Stimulated activated CD4-positive, alpha-beta T cell treated with anti-CD3 and anti-CD28 coated beads, Interleukin-15, amount 100 ng/mL, for 24 hours (primary cell): ENCODE measurements at regions not wholly inside any gene's neighbourhood (a gene's known extent, or its start where the extent isn't known, plus 50 kb on each side); places are given as distances from the start of the nearest gene placed in this dataset.

Experiments
- DNase-seq: peaks from one replicate; pipeline ENCODE4 v3.0.0-alpha.2; 2020

- no peak for DNase-seq
These were observed 51.1 kb upstream of the NCOA1 start for GRCh38 chr2:24439971-24440340.

- DNase-seq, result no peak
These were observed 51.6 kb upstream of the NCOA1 start for GRCh38 chr2:24439280-24439970.

DNA sequence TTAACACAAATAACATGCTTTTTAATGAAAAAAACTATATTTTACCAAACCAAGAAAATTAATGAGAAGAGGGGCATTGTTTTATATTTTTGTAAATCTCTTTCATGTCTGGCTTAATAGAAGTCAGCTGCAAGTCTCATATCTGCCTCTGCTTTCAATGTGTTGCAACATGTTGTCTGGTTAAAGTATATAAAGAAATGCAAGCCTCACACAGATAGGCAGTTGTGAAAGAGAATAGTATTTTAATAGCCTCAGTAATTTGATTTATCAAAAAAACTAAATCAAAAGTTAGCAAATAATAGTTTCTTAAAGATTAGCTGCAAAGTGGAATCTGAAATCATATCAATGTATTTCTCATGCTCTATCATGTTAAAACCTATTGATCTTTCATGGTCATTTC lies 52.9 kb upstream of the NCOA1 start:
- DNase-seq, result no peak

- DNase-seq, result no peak
These were observed 55.4 kb upstream of the NCOA1 start for GRCh38 chr2:24435391-24436316.

DNA sequence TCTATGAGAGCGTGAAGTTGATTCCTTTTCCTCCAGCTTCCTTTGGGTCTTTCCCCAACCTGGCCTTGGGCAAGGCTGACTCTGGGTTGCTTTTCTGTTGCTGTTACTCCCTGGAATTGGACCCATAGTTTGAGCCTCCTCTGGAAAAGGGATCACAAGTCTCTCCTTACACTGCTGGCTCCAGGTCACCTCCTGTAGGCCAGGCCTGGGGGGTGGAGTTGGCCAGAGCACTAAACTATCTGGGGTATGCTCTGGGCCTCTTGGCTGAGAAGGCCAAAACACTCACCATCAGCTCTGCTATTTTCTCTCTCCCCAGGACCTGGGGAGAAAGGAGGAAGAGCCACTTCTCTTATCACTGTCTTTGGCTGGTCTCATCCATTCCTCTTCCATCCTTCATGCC lies 56.5 kb upstream of the NCOA1 start:
- no peak for DNase-seq

DNA sequence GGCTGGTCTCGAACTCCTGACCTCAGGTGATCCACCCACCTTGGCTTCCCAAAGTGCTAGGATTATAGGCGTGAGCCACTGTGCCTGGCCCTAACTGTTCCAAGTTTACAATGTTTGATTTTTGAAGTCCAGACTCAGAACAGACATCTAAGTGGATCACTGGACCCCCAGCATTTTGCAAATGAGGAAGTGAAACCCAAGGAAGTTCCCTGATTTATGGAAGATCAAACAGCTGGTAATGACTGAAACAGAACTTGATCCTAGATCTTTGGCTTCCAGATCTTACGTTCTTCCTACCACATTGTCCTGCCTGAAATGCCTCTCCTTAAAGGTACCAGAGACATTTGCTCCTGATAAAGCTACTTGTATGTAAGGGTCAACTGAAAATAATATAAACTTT lies 58.3 kb upstream of the NCOA1 start:
- DNase-seq, result no peak

- DNase-seq, result no peak
These were observed 58.9 kb upstream of the NCOA1 start for GRCh38 chr2:24432121-24432520.

DNA sequence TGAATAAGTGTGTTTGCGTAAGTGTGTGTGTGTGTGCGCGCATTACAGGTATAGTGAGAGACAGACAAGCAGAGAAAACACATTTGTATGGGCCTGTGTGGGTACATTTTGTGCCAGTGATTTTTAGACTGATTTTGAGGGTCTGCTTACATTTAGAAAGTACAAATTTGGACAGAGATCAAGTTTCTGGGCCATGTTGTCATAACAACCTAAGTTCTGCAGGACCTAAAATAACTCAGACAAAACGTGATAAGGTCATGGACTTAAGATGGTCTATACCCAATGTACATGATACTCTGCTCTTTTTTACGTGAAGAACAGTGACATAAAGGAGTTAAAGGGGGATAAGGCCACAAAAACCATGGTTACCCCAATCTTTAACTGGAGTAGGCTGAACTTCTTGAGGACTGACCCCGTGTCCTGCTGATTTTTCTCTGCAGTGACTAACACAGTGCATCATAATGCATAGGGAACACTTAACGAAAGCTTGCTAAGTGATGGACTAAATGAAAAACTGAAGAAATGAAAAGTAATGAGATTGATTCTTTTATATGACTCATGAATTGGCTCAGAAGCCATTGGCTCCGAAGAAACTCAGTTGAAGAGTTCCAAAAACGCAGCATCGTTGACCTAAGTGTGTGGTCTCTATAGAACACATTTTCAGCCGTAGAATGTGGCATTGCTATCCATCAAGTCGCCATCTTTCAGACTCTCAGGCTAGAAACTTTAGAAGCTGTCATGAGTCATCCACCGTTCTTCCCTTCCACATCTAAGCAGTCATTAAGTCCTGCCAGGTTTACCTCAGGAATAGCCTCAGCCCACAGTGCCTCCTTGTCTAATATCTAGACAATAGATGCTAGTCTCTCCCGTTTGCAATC lies 61.6 kb upstream of the NCOA1 start:
- no peak for DNase-seq

GRCh38 chr2:24424387-24424786 lies 64.1 kb upstream of the ITSN2 start:
- DNase-seq, result no peak

DNA sequence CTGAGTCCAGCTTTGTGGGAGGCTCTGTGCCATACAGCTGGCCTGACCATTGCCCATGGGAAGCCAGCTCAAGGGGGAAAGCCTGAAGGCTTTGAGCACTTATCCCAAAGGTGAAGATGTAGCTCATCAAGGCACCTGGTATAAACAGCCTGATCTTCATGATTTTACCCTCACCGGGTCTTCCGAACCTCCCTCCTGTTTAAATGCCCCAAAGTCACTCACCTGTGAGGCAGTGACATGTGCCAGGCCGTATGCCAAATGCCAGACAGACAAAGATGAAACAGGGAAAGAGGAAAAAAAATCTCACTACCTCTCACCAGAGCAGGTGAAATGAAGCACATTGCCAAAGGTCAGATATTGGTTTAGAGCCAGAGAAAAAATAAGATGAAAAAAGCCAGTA lies 62.8 kb upstream of the ITSN2 start:
- no peak for DNase-seq

- DNase-seq, result peak; percentile 75
These were observed 61.3 kb upstream of the ITSN2 start for GRCh38 chr2:24421668-24422067.

- no peak for DNase-seq
These were observed 60.0 kb upstream of the ITSN2 start for GRCh38 chr2:24420373-24420772.

GRCh38 chr2:24418166-24418841 lies 58.0 kb upstream of the ITSN2 start:
- DNase-seq, result no peak

DNA sequence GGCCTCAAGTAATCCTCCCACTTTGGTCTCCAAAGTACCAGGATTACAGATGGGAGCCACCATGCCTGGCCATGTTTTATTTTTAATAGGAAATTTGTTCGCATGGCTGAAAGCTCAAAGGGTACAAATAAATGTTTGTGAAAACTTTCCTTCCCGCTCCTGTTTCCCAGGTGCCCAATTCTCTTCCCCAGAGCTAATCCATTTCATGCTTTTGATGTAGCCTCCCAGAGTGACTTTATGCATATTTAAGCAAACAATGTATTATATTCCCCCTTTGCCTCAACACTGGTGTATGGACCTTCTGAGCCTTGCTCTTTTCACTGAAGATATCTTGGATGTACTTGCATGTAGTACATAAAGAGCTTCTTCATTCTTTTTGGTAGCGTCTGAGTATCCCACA lies 52.5 kb upstream of the ITSN2 start:
- DNase-seq, result no peak

DNA sequence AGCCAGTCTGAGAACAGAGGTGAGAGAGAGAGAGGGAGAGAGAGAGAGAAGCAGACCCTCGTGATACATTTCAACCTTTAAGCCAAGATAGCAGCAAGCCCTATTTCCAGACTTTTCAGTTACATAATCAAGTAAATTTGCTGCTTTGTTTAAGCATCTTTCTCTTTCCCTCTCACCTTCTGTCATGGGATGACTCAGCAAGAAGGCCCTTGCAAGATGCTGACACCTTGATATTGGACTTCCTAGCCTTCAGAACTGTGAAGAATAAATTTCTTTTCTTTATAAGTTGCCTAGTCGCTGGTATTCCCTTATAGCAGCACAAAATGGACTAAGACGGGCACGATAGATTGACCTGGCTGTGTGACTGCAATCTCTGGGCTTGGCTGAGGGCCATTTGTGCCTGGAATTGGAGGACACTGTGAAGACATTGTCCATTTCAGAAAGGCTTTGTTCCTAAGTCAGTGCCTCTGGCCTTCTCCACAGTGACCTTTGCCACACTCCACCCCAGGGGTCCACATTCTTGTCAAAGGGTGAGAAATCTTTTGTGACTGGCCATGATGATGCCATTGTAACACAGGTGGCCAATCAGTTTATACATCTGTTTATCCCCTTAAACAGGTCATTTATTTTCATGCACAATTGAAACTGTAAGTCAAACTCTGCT lies 51.3 kb upstream of the ITSN2 start:
- DNase-seq, result no peak

DNA sequence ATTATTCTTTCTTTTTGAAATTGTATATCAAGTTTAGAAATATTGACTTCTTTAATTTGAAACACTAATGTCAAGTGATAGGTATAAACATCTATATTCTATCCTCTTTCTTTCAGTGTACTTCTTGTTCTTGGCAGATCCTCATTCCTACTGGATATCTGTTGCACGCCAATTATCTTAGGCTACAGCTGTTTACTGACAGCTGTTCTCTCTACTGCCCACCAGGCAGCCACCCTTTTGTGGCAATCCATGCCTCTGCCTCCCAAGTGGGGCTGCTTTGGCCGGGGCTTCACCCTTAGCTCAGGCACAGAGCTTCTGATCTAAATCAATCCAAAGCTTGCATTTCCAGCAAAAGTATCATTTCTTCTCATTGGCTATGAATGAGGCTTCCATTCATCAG lies 50.6 kb upstream of the ITSN2 start:
- DNase-seq, result no peak

DNA sequence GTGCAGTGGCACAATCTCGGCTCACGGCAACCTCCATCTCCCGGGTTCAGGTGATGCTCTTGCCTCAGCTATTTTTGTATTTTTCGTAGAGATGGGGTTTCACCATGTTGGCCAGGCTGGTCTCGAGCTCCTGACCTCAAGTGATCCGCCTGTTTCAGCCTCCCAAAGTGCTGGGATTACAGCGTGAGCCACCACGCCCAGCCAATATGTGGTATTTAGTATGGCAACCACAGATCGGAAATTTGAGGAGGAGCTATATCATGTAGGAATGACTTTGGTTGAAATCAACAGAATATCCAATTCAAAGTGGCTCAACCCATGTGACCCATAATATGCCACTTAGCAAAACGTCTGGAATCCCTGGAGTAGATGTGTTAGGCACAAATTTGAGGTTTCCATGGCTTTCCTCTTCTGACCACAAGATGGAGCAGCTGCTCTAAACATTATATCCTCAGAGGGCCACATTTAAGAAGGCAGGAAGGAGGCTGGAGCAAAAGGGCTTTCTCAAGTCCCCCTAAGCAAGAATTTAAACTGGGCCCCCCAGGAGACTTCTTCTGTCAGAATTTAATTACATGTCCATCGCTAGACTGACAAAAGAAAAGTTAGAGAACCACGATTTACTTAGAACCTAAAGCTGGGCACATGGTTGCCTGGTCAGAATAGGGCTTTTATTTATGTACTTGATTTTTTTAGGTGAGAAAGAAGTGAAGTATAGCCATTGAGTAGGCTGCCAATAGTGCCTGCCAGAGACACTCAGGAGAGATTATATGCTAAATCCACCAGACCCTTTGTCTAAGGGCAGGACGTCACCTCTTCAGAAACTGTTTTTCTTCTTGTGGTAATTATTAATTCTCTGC lies 49.6 kb upstream of the ITSN2 start:
- peak; percentile 38 for DNase-seq
